ENCODE measurements at regions not wholly inside any gene's neighbourhood (a gene's known extent, or its start where the extent isn't known, plus 50 kb on each side); places are given as distances from the start of the nearest gene placed in this dataset.

DNA sequence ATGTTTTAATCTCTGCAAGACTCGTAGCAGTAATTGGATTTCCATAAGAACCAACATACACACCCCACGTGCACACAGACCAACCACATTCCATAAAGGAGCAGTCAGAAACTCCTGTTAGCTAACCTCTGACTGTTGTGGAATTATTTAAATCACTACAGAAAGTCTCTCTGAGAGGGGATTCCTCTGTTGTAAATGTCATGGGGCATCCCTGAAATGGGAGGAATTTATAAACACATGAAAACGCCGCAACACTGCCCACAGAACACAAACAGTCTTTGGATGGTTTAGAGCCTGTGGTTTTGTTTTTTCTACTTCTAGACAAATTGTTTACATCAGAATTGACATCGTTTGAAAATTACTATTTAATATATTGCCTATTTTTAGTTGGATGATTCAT is 740.1 kb upstream of the GRM7 start:
- H2AFZ ChIP-seq (ENCODE audit: low read length) = no peak overlapping the region
- no peaks in the 10 kb centered on the region for H3K36me3 ChIP-seq (ENCODE audit: insufficient read depth, low read length)
- no peaks in the 10 kb centered on the region for H3K4me1 ChIP-seq (ENCODE audit: insufficient read depth, low read length, poor library complexity, severe bottlenecking)
- no peaks in the 10 kb centered on the region for H4K20me1 ChIP-seq (ENCODE audit: insufficient read depth, low read length, poor library complexity, severe bottlenecking)
- no peaks in the 10 kb centered on the region for H3K9me3 ChIP-seq (ENCODE audit: insufficient read depth, low read depth, low read length)
- H3K9me2 ChIP-seq (replicated peaks; ENCODE audit: low read depth, low read length) = no peaks in the 10 kb centered on the region
- no peak overlapping the region for H3K4me3 ChIP-seq (ENCODE audit: low read length, poor library complexity, severe bottlenecking)
- TF ChIP-seq EZH2phosphoT487 (IDR thresholded peaks at IDR 0.05; ENCODE audit: borderline replicate concordance) (no peak), CTCF (conservative IDR thresholded peaks at IDR 0.05; ENCODE audit: low read length) (no peak)
- H3K27me3 ChIP-seq (ENCODE audit: insufficient read depth, low read length, poor library complexity, severe bottlenecking) = no peaks in the 10 kb centered on the region
- H3F3A ChIP-seq (ENCODE audit: low read depth) = no peaks in the 10 kb centered on the region
- H3K4me2 ChIP-seq (ENCODE audit: low read depth, low read length, poor library complexity, severe bottlenecking) = no peak overlapping the region
- H3K79me2 ChIP-seq (ENCODE audit: insufficient read depth, low read length) = no peaks in the 10 kb centered on the region
- H3K9ac ChIP-seq (ENCODE audit: low read depth, low read length, poor library complexity, severe bottlenecking) = no peak overlapping the region

DNA sequence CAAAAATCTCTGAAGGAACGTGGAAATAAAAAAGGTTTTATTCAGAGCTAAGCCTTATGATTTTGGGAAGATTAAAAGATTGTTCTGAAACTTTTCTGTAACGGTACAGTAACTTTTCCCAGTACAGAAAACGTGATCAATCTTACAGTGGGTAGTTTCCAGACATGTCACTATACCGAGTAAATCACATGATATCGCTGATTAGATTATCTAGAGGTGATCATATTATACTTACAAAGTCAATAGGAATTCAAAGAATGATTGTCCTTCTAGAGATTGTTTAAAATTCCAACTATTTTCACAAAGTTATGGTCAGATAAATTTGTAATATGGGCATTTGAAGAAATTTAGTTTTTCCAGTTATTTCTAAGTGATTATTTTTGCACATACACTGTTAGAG is 736.0 kb upstream of the GRM7 start:
- no peak overlapping the region for H3K4me3 ChIP-seq (ENCODE audit: low read length, poor library complexity, severe bottlenecking)
- no peaks in the 10 kb centered on the region for H3K9me2 ChIP-seq (replicated peaks; ENCODE audit: low read depth, low read length)
- no peaks in the 10 kb centered on the region for H3K4me1 ChIP-seq (ENCODE audit: insufficient read depth, low read length, poor library complexity, severe bottlenecking)
- no peaks in the 10 kb centered on the region for H3K27me3 ChIP-seq (ENCODE audit: insufficient read depth, low read length, poor library complexity, severe bottlenecking)
- H3K9me3 ChIP-seq (ENCODE audit: insufficient read depth, low read depth, low read length) = no peaks in the 10 kb centered on the region
- no peaks in the 10 kb centered on the region for H4K20me1 ChIP-seq (ENCODE audit: insufficient read depth, low read length, poor library complexity, severe bottlenecking)
- TF ChIP-seq CTCF (conservative IDR thresholded peaks at IDR 0.05; ENCODE audit: low read length) = no peak
- no peak for TF ChIP-seq EZH2phosphoT487 (IDR thresholded peaks at IDR 0.05; ENCODE audit: borderline replicate concordance)
- H3K36me3 ChIP-seq (ENCODE audit: insufficient read depth, low read length) = no peaks in the 10 kb centered on the region
- no peaks in the 10 kb centered on the region for H3F3A ChIP-seq (ENCODE audit: low read depth)
- no peaks in the 10 kb centered on the region for H3K79me2 ChIP-seq (ENCODE audit: insufficient read depth, low read length)
- H3K4me2 ChIP-seq (ENCODE audit: low read depth, low read length, poor library complexity, severe bottlenecking) = no peak overlapping the region
- no peak overlapping the region for H2AFZ ChIP-seq (ENCODE audit: low read length)
- no peak overlapping the region for H3K9ac ChIP-seq (ENCODE audit: low read depth, low read length, poor library complexity, severe bottlenecking)

GRCh38 chr3:6125520-6125919 is 735.4 kb upstream of the GRM7 start:
- H2AFZ ChIP-seq (ENCODE audit: low read length) = no peak overlapping the region
- no peak for TF ChIP-seq EZH2phosphoT487 (IDR thresholded peaks at IDR 0.05; ENCODE audit: borderline replicate concordance)
- no peaks in the 10 kb centered on the region for H3K9me3 ChIP-seq (ENCODE audit: insufficient read depth, low read depth, low read length)
- no peak overlapping the region for H3K9ac ChIP-seq (ENCODE audit: low read depth, low read length, poor library complexity, severe bottlenecking)
- no peak overlapping the region for H3K4me3 ChIP-seq (ENCODE audit: low read length, poor library complexity, severe bottlenecking)
- no peaks in the 10 kb centered on the region for H3K27me3 ChIP-seq (ENCODE audit: insufficient read depth, low read length, poor library complexity, severe bottlenecking)
- H3K4me2 ChIP-seq (ENCODE audit: low read depth, low read length, poor library complexity, severe bottlenecking) = no peak overlapping the region
- no peaks in the 10 kb centered on the region for H3F3A ChIP-seq (ENCODE audit: low read depth)
- H3K9me2 ChIP-seq (replicated peaks; ENCODE audit: low read depth, low read length) = no peaks in the 10 kb centered on the region
- H3K79me2 ChIP-seq (ENCODE audit: insufficient read depth, low read length) = no peaks in the 10 kb centered on the region
- no peaks in the 10 kb centered on the region for H3K36me3 ChIP-seq (ENCODE audit: insufficient read depth, low read length)
- H4K20me1 ChIP-seq (ENCODE audit: insufficient read depth, low read length, poor library complexity, severe bottlenecking) = no peaks in the 10 kb centered on the region
- no peaks in the 10 kb centered on the region for H3K4me1 ChIP-seq (ENCODE audit: insufficient read depth, low read length, poor library complexity, severe bottlenecking)

GRCh38 chr3:6132684-6133432 is 728.1 kb upstream of the GRM7 start:
- H3K4me1 ChIP-seq (ENCODE audit: insufficient read depth, low read length, poor library complexity, severe bottlenecking) = no peaks in the 10 kb centered on the region
- no peak overlapping the region for H3K4me2 ChIP-seq (ENCODE audit: low read depth, low read length, poor library complexity, severe bottlenecking)
- H3K79me2 ChIP-seq (ENCODE audit: insufficient read depth, low read length) = no peaks in the 10 kb centered on the region
- H3F3A ChIP-seq (ENCODE audit: low read depth) = no peaks in the 10 kb centered on the region
- no peak overlapping the region for H3K9ac ChIP-seq (ENCODE audit: low read depth, low read length, poor library complexity, severe bottlenecking)
- H3K27me3 ChIP-seq (ENCODE audit: insufficient read depth, low read length, poor library complexity, severe bottlenecking) = no peaks in the 10 kb centered on the region
- H3K4me3 ChIP-seq (ENCODE audit: low read length, poor library complexity, severe bottlenecking) = no peak overlapping the region
- no peak overlapping the region for H2AFZ ChIP-seq (ENCODE audit: low read length)
- H3K9me3 ChIP-seq (ENCODE audit: insufficient read depth, low read depth, low read length) = no peaks in the 10 kb centered on the region
- H3K9me2 ChIP-seq (replicated peaks; ENCODE audit: low read depth, low read length) = no peaks in the 10 kb centered on the region
- H3K36me3 ChIP-seq (ENCODE audit: insufficient read depth, low read length) = no peaks in the 10 kb centered on the region
- TF ChIP-seq EZH2phosphoT487 (IDR thresholded peaks at IDR 0.05; ENCODE audit: borderline replicate concordance) (no peak), CTCF (conservative IDR thresholded peaks at IDR 0.05; ENCODE audit: low read length) (no peak)
- no peaks in the 10 kb centered on the region for H4K20me1 ChIP-seq (ENCODE audit: insufficient read depth, low read length, poor library complexity, severe bottlenecking)

Measured in Loucy (cell line).